Astrocyte of the spinal cord (primary cell): ENCODE measurements at regions not wholly inside any gene's neighbourhood (a gene's known extent, or its start where the extent isn't known, plus 50 kb on each side); places are given as distances from the start of the nearest gene placed in this dataset.

ENCODE experiments used
- DNase-seq: peaks from one replicate; pipeline ENCODE4 v3.0.0; 2011; ENCODE audit warnings: low read depth, low spot score
- H3K4me3 ChIP-seq: 2 replicates; pipeline ENCODE4 v1.5.1; 2011; ENCODE audit warnings: low read depth, mild to moderate bottlenecking, low read length, moderate library complexity
- in situ Hi-C: cut with HindIII; loops from 2 replicates; pipeline ENCODE4 v1.10.0; 2017; ENCODE audit warnings: low sequenced_read_pairs
- TF ChIP-seq, protein P1 (sequence below): IDR thresholded peaks from 2 replicates; pipeline ENCODE4 v1.5.1; 2012; ENCODE audit warnings: low read depth, mild to moderate bottlenecking, low read length, inconsistent platforms

DNA sequence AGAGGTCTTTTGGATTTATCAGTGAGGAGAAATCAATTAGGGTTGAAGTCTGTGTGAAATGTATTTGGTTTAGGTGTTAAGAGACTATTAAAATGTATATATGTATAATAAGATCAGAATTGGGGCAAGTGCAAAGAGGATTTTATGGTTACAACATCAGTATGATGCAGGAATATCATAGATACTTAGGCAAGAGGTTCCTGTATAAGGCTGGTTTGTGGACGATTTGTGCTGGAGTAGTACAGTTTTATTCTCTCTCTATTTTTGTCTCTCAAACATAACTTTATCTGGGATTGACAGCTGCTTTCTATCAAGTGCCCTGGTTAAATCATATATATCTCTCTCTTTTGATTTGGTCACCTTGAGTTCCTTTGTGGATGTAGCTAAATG is 142.5 kb downstream of the CTH start:
- in situ Hi-C loops: no loop called here
- no peak overlapping the region for H3K4me3 ChIP-seq
- DNase-seq: no peak
- TF ChIP-seq, protein P1, sequence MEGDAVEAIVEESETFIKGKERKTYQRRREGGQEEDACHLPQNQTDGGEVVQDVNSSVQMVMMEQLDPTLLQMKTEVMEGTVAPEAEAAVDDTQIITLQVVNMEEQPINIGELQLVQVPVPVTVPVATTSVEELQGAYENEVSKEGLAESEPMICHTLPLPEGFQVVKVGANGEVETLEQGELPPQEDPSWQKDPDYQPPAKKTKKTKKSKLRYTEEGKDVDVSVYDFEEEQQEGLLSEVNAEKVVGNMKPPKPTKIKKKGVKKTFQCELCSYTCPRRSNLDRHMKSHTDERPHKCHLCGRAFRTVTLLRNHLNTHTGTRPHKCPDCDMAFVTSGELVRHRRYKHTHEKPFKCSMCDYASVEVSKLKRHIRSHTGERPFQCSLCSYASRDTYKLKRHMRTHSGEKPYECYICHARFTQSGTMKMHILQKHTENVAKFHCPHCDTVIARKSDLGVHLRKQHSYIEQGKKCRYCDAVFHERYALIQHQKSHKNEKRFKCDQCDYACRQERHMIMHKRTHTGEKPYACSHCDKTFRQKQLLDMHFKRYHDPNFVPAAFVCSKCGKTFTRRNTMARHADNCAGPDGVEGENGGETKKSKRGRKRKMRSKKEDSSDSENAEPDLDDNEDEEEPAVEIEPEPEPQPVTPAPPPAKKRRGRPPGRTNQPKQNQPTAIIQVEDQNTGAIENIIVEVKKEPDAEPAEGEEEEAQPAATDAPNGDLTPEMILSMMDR: no peak

DNA sequence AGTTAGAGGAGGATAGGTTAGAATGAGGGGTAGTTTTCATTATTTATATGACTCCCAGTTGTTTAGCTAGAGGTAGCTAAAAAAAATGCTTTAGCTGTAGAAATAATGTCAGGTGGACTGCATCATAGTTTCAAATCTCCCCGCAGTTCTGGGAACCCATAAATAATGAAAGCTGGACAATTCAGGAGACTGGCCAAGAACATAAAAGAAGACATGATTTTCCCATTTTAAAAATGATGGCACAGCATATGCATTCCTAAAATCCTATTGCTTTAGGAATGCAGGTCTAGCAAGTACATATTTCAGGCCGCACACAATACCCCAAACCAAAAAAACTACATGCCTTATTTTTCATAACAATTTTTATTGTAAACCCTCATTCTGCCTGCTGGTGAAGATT is 143.3 kb downstream of the CTH start:
- no peak overlapping the region for H3K4me3 ChIP-seq
- in situ Hi-C loops: no loop called here
- no peak for DNase-seq
- TF ChIP-seq, protein P1: no peak

GRCh38 chr1:70556541-70556940 is 145.5 kb downstream of the CTH start:
- no peak overlapping the region for H3K4me3 ChIP-seq
- TF ChIP-seq, protein P1: no peak
- DNase-seq: no peak
- in situ Hi-C loops: no loop called here

GRCh38 chr1:70567167-70567566 is 156.1 kb downstream of the CTH start:
- in situ Hi-C loops: no loop called here
- TF ChIP-seq, protein P1: no peak
- H3K4me3 ChIP-seq: no peak overlapping the region
- no peak for DNase-seq

DNA sequence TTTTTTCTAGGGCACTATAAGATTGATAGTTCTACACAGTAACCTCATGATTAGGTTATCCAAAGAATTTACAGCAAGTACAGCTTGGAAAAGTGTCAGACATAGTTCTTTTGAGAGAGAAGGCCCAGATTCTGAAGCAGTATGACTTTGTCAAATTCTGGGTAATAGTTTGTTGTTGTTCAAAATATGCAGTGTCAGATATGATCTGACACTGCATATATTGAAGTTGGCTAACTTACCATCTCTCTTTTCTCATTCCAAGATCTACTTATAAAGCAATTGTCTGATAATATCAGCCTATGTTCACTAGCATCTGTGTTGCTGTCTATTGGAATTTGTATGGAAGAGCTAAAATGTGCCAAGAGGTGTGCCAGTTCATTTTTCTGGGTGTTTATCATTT is 160.1 kb downstream of the CTH start:
- no peak overlapping the region for H3K4me3 ChIP-seq
- TF ChIP-seq, protein P1: no peak
- DNase-seq: no peak
- in situ Hi-C loops: no loop called here

DNA sequence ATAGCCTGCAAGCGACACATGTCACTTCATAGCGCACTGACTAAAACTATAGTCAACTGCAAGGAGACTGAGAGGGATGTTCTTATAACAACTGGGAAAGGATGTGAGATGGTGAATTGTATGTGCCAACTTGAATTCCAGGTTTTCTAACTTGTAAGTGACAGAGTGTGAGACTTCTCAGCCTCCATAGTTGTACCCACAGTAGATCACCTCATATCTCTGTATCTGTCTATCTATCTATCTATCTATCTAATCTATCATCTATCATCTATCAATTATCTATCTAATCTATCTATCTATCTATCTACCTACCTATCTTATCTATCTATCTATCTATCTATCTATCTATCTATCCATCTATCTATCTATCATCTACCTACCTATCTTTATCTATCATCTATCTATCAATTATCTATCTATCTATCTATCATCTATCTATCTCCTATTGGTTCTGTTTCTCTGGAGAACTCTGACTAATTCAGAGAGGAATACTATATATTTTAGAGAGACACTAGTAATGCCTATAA is 162.3 kb downstream of the CTH start:
- no peak for DNase-seq
- H3K4me3 ChIP-seq: no peak overlapping the region
- in situ Hi-C loops: no loop called here
- TF ChIP-seq, protein P1: no peak

DNA sequence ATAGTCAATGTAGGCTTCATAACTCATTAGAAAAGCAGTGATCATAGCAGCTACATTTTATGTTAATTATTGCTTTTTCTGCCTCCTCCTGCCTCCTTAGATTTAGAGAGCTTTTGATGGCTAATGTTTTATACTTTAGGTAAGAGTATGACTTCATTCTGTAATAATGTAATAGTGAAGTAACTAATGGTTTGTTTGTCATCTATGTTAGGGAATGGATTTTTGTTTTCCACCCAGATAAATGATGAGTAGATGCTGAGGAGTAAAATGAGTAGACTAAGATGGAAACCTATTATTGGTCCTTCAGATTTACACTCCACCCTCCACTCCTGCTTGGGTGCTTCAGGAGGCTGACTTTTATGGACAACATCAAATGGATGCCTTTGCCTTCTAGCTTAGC is 170.6 kb downstream of the CTH start:
- TF ChIP-seq, protein P1: no peak
- in situ Hi-C loops: no loop called here
- DNase-seq: no peak
- H3K4me3 ChIP-seq: no peak overlapping the region
